ENCODE measurements at regions not wholly inside any gene's neighbourhood (a gene's known extent, or its start where the extent isn't known, plus 50 kb on each side); places are given as distances from the start of the nearest gene placed in this dataset.

DNA sequence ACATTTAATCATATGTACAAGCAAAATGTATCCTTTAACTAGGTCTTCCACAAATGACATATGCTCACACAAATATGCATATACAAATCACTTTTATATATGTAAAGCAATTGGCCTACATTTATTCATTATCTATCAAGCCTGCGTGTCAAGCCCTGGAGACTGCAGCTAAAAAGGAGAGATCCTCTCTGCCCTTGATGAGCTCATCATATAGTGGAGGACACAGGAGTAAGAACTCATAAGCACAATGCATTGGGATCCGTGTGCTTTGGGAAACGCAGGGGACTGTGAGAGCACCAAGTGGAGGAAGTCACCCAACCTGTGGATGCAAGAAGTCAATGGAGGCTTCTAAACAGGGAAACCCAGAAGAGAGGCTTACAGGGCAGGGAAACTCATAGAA lies 735.7 kb downstream of the BCL11B start:
- DNase-seq (ENCODE audit: low spot score in 2 of 2), result no peak
- no peaks in the 10 kb centered on the region for H3K4me1 ChIP-seq
- TF ChIP-seq, protein P1, sequence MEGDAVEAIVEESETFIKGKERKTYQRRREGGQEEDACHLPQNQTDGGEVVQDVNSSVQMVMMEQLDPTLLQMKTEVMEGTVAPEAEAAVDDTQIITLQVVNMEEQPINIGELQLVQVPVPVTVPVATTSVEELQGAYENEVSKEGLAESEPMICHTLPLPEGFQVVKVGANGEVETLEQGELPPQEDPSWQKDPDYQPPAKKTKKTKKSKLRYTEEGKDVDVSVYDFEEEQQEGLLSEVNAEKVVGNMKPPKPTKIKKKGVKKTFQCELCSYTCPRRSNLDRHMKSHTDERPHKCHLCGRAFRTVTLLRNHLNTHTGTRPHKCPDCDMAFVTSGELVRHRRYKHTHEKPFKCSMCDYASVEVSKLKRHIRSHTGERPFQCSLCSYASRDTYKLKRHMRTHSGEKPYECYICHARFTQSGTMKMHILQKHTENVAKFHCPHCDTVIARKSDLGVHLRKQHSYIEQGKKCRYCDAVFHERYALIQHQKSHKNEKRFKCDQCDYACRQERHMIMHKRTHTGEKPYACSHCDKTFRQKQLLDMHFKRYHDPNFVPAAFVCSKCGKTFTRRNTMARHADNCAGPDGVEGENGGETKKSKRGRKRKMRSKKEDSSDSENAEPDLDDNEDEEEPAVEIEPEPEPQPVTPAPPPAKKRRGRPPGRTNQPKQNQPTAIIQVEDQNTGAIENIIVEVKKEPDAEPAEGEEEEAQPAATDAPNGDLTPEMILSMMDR (IDR thresholded peaks at IDR 0.05), result no peak
- TF ChIP-seq EP300 (IDR thresholded peaks at IDR 0.05) (no peak), POLR2A (IDR thresholded peaks at IDR 0.05) (no peak)
- H3K36me3 ChIP-seq, result no peaks in the 10 kb centered on the region
- no peak overlapping the region for H3K4me3 ChIP-seq
- H3K27me3 ChIP-seq, result no peaks in the 10 kb centered on the region
- no peak overlapping the region for H3K27ac ChIP-seq
- WGBS, 2 donors, result 72 to 91% methylated on average over 3 of the region's 3 CpGs
- H3K9me3 ChIP-seq, result no peaks in the 10 kb centered on the region

DNA sequence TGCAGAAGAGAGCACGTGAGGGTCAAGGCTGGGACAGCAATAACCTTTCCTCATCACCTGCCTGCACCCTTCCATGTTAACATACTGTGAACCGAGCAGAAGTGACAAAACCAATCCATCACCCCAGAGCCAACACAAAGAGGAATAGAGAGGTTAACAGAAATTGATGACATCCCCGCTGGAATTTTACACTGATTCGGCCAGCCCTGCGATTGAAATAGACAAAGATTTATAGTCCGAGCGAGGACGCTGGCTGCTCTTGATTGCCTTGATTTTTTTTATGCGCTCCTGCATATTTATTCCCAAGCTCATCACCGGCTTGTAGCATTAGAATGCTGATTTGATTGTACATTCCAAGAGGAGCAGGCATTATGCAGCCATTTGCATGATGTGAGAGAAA lies 729.7 kb downstream of the BCL11B start:
- Histone ChIP-seq H3K27ac (no peak overlapping the region), H3K4me1 (no peaks in the 10 kb centered on the region), H3K36me3 (no peaks in the 10 kb centered on the region), H3K4me3 (no peak overlapping the region), H3K9me3 (no peaks in the 10 kb centered on the region), H3K27me3 (no peaks in the 10 kb centered on the region)
- 75 to 77% methylated on average over 10 of the region's 10 CpGs for WGBS, 2 donors
- DNase-seq (ENCODE audit: low spot score in 2 of 2), result no peak
- TF ChIP-seq POLR2A (IDR thresholded peaks at IDR 0.05) (no peak), EP300 (IDR thresholded peaks at IDR 0.05) (no peak)
- TF ChIP-seq, protein P1 (IDR thresholded peaks at IDR 0.05), result no peak

DNA sequence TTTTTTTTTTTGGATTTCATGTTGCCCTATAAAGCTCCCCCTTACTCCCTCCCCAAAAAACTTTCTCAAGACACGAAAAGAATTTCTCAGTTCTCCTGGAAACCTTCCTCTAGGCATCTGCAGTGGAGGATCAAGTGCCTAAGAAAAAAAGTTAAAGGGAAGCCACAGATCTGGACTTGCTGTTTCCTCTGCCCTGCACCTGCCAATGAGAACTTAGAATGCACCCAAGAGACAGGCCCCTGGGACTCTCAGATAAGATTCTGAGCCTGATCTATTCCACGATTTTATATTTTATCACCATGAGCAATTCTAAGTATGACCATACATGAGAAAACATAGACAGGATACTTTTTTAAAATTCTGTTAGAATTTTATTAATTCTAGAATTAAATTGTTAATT lies 728.9 kb downstream of the BCL11B start:
- no peaks in the 10 kb centered on the region for H3K27me3 ChIP-seq
- no peaks in the 10 kb centered on the region for H3K36me3 ChIP-seq
- WGBS, 2 donors, result 45 to 48% methylated on average over 2 of the region's 2 CpGs
- H3K4me1 ChIP-seq, result no peaks in the 10 kb centered on the region
- no peaks in the 10 kb centered on the region for H3K9me3 ChIP-seq
- TF ChIP-seq EP300 (IDR thresholded peaks at IDR 0.05) (no peak), POLR2A (IDR thresholded peaks at IDR 0.05) (no peak)
- TF ChIP-seq, protein P1 (IDR thresholded peaks at IDR 0.05), result no peak
- no peak for DNase-seq (ENCODE audit: low spot score in 2 of 2)
- H3K4me3 ChIP-seq, result no peak overlapping the region
- no peak overlapping the region for H3K27ac ChIP-seq

DNA sequence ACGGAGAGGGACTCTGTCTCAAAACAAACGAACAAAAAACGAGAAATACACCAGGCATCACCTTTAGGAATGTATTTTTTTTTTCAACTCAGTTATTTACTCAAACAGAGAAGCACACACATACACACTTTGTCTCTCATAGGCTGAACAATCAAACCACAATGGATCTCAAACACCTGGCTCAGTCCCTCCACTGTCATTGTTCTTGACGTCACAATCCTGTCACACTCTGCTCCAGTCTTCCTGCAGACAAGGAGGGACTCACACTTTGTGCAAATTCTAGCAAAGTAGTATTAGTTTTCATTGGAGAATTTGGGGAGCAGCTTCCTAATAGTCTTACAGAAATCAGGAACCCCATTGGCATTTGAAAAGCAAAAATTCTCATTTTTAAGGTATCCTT lies 727.8 kb downstream of the BCL11B start:
- no peak for DNase-seq (ENCODE audit: low spot score in 2 of 2)
- Histone ChIP-seq H3K36me3 (no peaks in the 10 kb centered on the region), H3K27ac (no peak overlapping the region), H3K9me3 (no peaks in the 10 kb centered on the region), H3K27me3 (no peaks in the 10 kb centered on the region), H3K4me1 (no peaks in the 10 kb centered on the region), H3K4me3 (no peak overlapping the region)
- WGBS, 2 donors, result 73 to 77% methylated on average over 4 of the region's 4 CpGs
- TF ChIP-seq POLR2A (IDR thresholded peaks at IDR 0.05), result no peak

DNA sequence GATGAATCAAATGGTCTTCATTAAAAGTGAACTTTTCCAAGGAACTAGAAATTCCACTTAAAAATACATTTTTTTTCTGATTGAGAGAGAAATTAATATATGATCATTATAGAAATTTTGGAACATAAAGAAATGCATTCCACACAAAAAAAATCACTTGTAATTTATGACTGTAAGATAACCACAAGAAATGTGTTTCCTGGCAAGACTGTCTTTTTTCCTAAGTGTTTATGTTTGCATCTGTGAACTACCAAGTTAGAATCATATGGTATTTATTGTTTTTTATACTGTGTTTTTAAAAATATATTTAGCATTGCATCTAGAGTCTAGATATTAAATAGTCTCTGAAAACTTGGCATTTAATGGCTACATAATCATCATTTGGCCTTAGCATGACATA lies 726.8 kb downstream of the BCL11B start:
- TF ChIP-seq POLR2A (IDR thresholded peaks at IDR 0.05), result no peak
- TF ChIP-seq EP300 (IDR thresholded peaks at IDR 0.05), result no peak
- TF ChIP-seq, protein P1 (IDR thresholded peaks at IDR 0.05), result no peak
- no peaks in the 10 kb centered on the region for H3K27me3 ChIP-seq
- H3K4me3 ChIP-seq, result no peak overlapping the region
- H3K36me3 ChIP-seq, result no peaks in the 10 kb centered on the region
- H3K27ac ChIP-seq, result no peak overlapping the region
- no peaks in the 10 kb centered on the region for H3K4me1 ChIP-seq
- no peaks in the 10 kb centered on the region for H3K9me3 ChIP-seq
- DNase-seq (ENCODE audit: low spot score in 2 of 2), result no peak

DNA sequence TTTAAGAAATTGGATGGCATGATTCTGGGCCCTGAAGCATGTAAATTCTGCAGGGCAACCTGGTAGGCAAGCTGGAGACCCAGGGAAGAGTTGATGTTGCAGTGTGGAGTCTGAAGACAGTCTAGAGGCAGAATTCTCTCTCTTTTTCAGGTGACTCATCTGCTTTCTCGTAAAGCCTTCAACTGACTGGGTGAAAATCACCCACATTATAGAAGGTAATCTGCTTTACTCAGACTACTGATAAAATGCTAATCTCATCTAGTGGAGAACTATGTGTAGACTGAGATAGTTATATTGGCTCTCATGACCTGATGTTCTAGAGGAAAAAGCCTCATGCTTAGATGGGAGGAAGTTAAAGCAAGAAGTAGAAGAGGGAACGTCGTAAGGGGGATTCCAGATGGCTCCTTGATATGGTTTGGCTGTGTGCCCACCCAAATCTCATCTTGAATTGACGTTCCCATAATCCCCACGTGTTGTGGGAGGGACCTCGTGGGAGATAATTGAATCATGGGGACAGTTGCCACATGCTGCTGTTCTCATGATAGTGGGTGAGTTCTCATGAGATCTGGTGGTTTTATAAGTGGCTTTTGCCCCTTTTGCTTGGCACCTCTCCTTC lies 723.8 kb downstream of the BCL11B start:
- 61 to 64% methylated on average over 6 of the region's 6 CpGs for WGBS, 2 donors

More for the DNA sequence above, 723.8 kb downstream of the BCL11B start:
- no peaks in the 10 kb centered on the region for H3K4me1 ChIP-seq
- DNase-seq (ENCODE audit: low spot score in 2 of 2), result no peak
- H3K27me3 ChIP-seq, result no peaks in the 10 kb centered on the region
- H3K27ac ChIP-seq, result no peak overlapping the region
- TF ChIP-seq POLR2A (IDR thresholded peaks at IDR 0.05) (no peak), EP300 (IDR thresholded peaks at IDR 0.05) (no peak)
- TF ChIP-seq, protein P1 (IDR thresholded peaks at IDR 0.05), result no peak
- no peak overlapping the region for H3K4me3 ChIP-seq
- peaks cover 0 to 2% (median 0%) of the 10 kb centered on the region in 4 donors for H3K9me3 ChIP-seq
- H3K36me3 ChIP-seq, result no peaks in the 10 kb centered on the region
